Mesothelial cell of epicardium (in vitro differentiated cells): ENCODE measurements at regions not wholly inside any gene's neighbourhood (a gene's known extent, or its start where the extent isn't known, plus 50 kb on each side); places are given as distances from the start of the nearest gene placed in this dataset.
A peak's percentile ranks its signal among the peaks of the same experiment; 100 is the strongest.

Experiments
- DNase-seq, 2 experiments: peaks; one replicate each; pipeline ENCODE4 v3.0.0; 2021; ENCODE audit warnings: low spot score in 2 of 2; ENCODE audit not compliant: unreplicated experiment in 2 of 2
- H3K27ac Mint-ChIP-seq: 2 replicates; pipeline ENCODE4 v1.8.0; 2021; ENCODE audit warnings: mixed read lengths
- H3K27me3 Mint-ChIP-seq: 2 replicates; pipeline ENCODE4 v1.8.0; 2021; ENCODE audit warnings: low read depth, mixed read lengths
- H3K36me3 Mint-ChIP-seq: 2 replicates; pipeline ENCODE4 v1.8.0; 2021; ENCODE audit warnings: mixed read lengths
- H3K4me1 Mint-ChIP-seq: 2 replicates; pipeline ENCODE4 v1.8.0; 2021; ENCODE audit warnings: mixed read lengths
- H3K4me3 Mint-ChIP-seq: 2 replicates; pipeline ENCODE4 v1.8.0; 2021; ENCODE audit warnings: mild to moderate bottlenecking, moderate library complexity, mixed read lengths
- H3K9me3 Mint-ChIP-seq: 2 replicates; pipeline ENCODE4 v1.8.0; 2021; ENCODE audit warnings: mixed read lengths
- CTCF ChIP-seq: fragments of 200-600 bp; sonication (generic); IDR thresholded peaks from one replicate; pipeline ENCODE4 v1.5.0; 2021; ENCODE audit warnings: antibody characterized with exemption; ENCODE audit not compliant: unreplicated experiment

DNA sequence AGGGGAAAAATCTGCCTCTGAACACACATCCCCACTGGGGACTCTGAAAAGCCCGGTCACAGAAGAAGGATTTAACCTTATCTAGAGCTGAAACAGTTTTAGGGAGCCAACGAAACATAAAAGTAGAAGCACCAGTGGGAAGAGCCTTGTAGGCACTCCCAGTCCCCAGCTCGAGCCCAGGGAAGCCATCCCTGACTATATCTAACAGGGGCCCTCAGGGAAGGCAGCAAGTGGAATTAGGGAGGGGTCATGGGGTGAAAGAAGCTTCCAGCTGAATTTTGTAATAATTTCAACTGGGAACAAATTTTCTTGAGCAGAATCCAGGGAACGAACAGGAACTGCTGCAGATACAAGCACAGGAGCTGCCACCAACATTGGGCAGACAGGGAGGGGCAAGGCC is 127.8 kb downstream of the BMP4 start:
- H3K4me1 Mint-ChIP-seq: peaks cover 6% of the 10 kb centered on the region
- H3K27ac Mint-ChIP-seq: peak overlapping the region; percentile 67
- no peak for TF ChIP-seq CTCF
- no peak for DNase-seq
- no peaks in the 10 kb centered on the region for H3K27me3 Mint-ChIP-seq
- H3K9me3 Mint-ChIP-seq: peaks cover 18% of the 10 kb centered on the region
- no peak overlapping the region for H3K4me3 Mint-ChIP-seq
- H3K36me3 Mint-ChIP-seq: no peaks in the 10 kb centered on the region

DNA sequence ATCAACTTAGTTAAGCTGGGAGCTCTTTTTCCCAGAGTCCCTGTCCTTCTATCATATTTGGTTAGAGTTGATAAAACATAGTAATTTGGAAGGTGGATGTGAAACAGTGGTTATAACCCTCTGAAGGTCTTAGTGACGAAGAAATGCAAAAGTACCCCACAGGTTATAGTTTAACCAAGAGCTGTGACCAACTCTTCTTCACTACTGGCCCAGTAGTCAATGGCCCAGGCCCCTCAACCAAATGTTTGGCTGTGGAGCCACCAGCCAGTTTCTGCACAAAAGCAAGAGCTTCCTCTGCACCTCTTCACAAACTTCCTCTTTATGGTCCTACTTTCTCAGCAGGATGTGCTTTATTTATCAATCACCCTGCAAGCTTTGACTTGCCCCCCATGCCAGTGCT is 132.6 kb downstream of the BMP4 start:
- no peak for DNase-seq
- Mint-ChIP-seq H3K4me3 (no peak overlapping the region), H3K9me3 (no peaks in the 10 kb centered on the region), H3K4me1 (peaks cover 6% of the 10 kb centered on the region), H3K27ac (no peak overlapping the region), H3K36me3 (no peaks in the 10 kb centered on the region), H3K27me3 (no peaks in the 10 kb centered on the region)
- TF ChIP-seq CTCF: no peak

DNA sequence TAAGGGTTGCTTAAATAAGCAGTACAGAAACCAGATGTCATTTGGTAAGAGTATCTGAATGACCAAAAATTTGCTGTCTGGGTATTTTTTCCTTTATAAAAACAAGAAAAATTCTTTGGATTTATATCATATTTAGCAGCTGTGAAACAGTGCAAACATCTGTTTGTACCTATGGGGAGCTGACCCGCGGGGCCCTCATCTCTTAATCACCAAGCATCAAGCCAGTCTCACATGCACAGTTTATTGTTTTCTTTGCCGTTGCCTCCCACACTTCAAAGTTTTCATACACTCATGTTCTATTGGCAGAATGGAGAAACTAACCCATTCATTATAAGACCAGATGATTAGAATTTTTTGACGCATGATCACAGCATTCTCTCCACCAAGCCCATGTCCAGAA is 142.2 kb downstream of the BMP4 start:
- H3K4me1 Mint-ChIP-seq: peaks cover 20% of the 10 kb centered on the region

DNA sequence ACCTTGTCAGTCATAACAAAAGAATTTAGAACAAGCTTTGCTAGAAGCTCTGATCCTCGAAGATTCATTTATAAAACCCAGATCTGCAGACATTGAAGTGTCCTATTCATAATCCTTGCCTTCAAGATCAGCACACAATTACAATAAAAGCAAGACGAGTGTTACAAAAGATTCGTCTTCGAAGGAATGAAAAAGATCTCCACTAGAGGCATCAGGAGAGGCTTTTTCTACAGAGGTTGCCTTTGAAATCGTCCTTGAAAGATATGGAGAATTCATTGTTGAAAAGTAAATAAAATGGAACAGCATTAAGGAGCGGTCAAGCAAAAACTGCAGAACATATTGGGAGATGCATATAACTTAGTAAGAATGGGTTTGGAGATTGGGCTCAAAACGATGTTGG is 146.4 kb downstream of the BMP4 start:
- DNase-seq: no peak
- no peaks in the 10 kb centered on the region for H3K27me3 Mint-ChIP-seq
- H3K36me3 Mint-ChIP-seq: no peaks in the 10 kb centered on the region
- peaks cover 16% of the 10 kb centered on the region for H3K9me3 Mint-ChIP-seq
- H3K4me3 Mint-ChIP-seq: no peak overlapping the region
- H3K4me1 Mint-ChIP-seq: peaks cover 26% of the 10 kb centered on the region
- no peak overlapping the region for H3K27ac Mint-ChIP-seq
- TF ChIP-seq CTCF: no peak

More for the DNA sequence above, 142.2 kb downstream of the BMP4 start:
- Mint-ChIP-seq H3K27ac (peak overlapping the region; percentile 7), H3K36me3 (no peaks in the 10 kb centered on the region), H3K27me3 (no peaks in the 10 kb centered on the region), H3K9me3 (peaks cover 33% of the 10 kb centered on the region), H3K4me3 (no peak overlapping the region)
- TF ChIP-seq CTCF: no peak
- DNase-seq: no peak

DNA sequence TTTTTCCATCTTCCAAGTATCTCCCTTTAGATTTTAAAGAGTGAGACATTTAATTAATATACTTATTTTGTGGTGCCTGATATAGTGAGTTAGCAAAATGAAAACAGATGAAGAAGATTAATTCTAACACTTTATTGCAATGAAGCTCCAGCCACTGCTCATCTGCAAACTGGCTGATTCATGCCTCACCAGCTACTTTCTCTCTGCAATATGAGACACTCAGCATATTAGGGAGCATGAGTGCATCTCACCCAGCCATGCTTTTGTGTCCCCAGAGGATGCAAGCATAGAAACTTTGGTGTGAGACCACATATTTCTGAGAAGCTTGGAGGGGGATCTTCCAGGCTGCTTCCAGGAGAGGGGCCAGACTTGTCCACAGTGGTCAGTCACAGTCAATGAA is 148.6 kb downstream of the BMP4 start:
- no peak overlapping the region for H3K27ac Mint-ChIP-seq
- no peaks in the 10 kb centered on the region for H3K27me3 Mint-ChIP-seq

More for the DNA sequence above, 148.6 kb downstream of the BMP4 start:
- no peak for DNase-seq
- Mint-ChIP-seq H3K9me3 (peaks cover 21% of the 10 kb centered on the region), H3K4me3 (no peak overlapping the region), H3K4me1 (peaks cover 10% of the 10 kb centered on the region), H3K36me3 (no peaks in the 10 kb centered on the region)
- no peak for TF ChIP-seq CTCF
